Esophagus muscularis mucosa (tissue), 4 donors: ENCODE measurements at regions not wholly inside any gene's neighbourhood (a gene's known extent, or its start where the extent isn't known, plus 50 kb on each side); places are given as distances from the start of the nearest gene placed in this dataset.

Source experiments
- DNase-seq: peaks from one replicate; pipeline ENCODE4 v3.0.0-alpha.2; 2017; ENCODE audit errors: extremely low spot score
- H3K27ac ChIP-seq, 4 donors: fragments of 200-600 bp; sonication (generic); replicated peaks in 1 of 4; 1 replicate in 3 of 4; 2 replicates in 1 of 4; pipeline ENCODE4 v1.5.1; 2016 to 2019; ENCODE audit warnings: mild to moderate bottlenecking in 1 of 4
- H3K27me3 ChIP-seq, 4 donors: fragments of 200-600 bp; sonication (generic); one replicate each; pipeline versions ENCODE4 v1.5.1 to v1.6.0; 2016 to 2019
- H3K36me3 ChIP-seq, 4 donors: fragments of 200-600 bp; sonication (generic); one replicate each; pipeline ENCODE4 v1.5.1; 2016 to 2019
- H3K4me1 ChIP-seq, 4 donors: fragments of 200-600 bp; sonication (generic); one replicate each; pipeline ENCODE4 v1.5.1; 2016 to 2019
- H3K4me3 ChIP-seq, 4 donors: fragments of 200-600 bp; sonication (generic); 1 replicate in 2 of 4; 2 replicates in 2 of 4; pipeline ENCODE4 v1.5.1; 2016 to 2019; ENCODE audit warnings: mild to moderate bottlenecking in 4 of 4, moderate library complexity in 1 of 4
- H3K9me3 ChIP-seq, 4 donors: fragments of 200-600 bp; sonication (generic); 1 replicate in 3 of 4; 2 replicates in 1 of 4; pipeline ENCODE4 v1.5.1; 2016 to 2019
- CTCF ChIP-seq, 3 experiments: fragments of 200-600 bp in 2 of 3; fragments of 450-650 bp in 1 of 3; sonication (generic) in 2 of 3; IDR thresholded peaks; one replicate each; pipeline ENCODE4 v1.5.1; 2017 to 2019; ENCODE audit warnings: antibody characterized with exemption in 3 of 3, mild to moderate bottlenecking in 2 of 3, moderate library complexity in 1 of 3
- EP300 ChIP-seq: sonication (generic); formaldehyde crosslinking; IDR thresholded peaks from one replicate; pipeline ENCODE4 v1.6.1; 2017; ENCODE audit warnings: antibody characterized with exemption
- POLR2A ChIP-seq: fragments of 450-650 bp; IDR thresholded peaks from one replicate; pipeline ENCODE4 v1.6.1; 2017; ENCODE audit warnings: antibody characterized with exemption, moderate library complexity, mild to moderate bottlenecking, low read depth
- POLR2AphosphoS5 ChIP-seq, 2 donors: sonication (generic); formaldehyde crosslinking; IDR thresholded peaks; one replicate each; pipeline ENCODE4 v1.6.1; 2017; ENCODE audit warnings: antibody characterized with exemption in 2 of 2
- WGBS: methylation state at CpG from one replicate; pipeline ENCODE4 v1.1.5; 2018; 5-methylcytosine and 5-hydroxymethylcytosine counted together
- intact Hi-C: fragments of 100-400 bp; cut with DNase I; formaldehyde crosslinking; loops from one replicate; pipeline ENCODE4 v1.15.1; 2023

DNA sequence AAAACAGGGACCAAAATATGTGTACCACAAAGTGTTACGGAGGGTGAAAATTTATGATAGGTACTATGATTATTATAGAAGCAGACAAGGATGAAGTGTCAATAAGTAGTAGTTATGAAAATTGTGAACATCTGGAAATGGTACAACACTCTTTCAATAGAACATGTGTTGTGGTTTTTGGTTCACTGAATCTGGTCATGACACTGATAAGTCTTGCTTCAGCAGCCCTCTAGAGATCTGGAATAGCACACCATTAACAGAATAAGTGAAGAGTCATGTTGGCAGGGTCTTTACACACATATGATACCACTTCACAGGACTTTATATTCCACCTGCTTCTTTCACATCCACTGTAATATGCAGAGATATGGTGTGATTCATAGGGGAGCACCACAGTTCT, 985.2 kb upstream of the SEMA6D start:
- Histone ChIP-seq H3K27me3 (no peaks in the 10 kb centered on the region), H3K4me1 (no peaks in the 10 kb centered on the region), H3K9me3 (peaks cover 0 to 22% (median 16%) of the 10 kb centered on the region in 4 donors), H3K27ac (no peak overlapping the region), H3K36me3 (no peaks in the 10 kb centered on the region), H3K4me3 (no peak overlapping the region)
- no peak for TF ChIP-seq POLR2A
- no peak for TF ChIP-seq EP300
- no peak for TF ChIP-seq POLR2AphosphoS5 (IDR thresholded peaks at IDR 0.05)
- no peak for TF ChIP-seq CTCF (IDR thresholded peaks at IDR 0.05)
- no peak for DNase-seq
- intact Hi-C loops = no loop called here
- 94% methylated on average over 1 of the region's 1 CpG for whole genome bisulfite sequencing

DNA sequence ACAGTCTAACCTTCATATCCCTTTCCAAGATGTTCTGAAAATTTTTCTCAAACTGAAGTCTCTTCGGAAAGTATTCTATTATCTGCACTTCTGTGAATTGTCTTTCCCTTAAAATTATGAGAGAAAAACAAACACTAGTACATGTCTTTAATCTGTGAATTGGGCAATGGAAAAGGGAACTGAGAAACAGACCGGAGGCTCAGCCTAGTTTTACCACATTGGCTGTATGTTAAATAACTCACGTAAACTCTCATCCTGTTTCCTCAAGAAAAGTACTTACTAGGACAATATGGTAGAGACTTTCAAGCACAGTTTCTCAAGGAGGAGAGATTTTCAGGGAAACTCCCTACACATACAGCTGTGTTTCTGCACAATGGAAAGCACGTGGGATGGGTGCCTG, 982.2 kb upstream of the SEMA6D start:
- no peaks in the 10 kb centered on the region for H3K27me3 ChIP-seq
- no peaks in the 10 kb centered on the region for H3K36me3 ChIP-seq
- no peaks in the 10 kb centered on the region for H3K4me1 ChIP-seq
- TF ChIP-seq CTCF (IDR thresholded peaks at IDR 0.05) (no peak), POLR2AphosphoS5 (IDR thresholded peaks at IDR 0.05) (no peak), EP300 (no peak), POLR2A (no peak)
- no peaks in the 10 kb centered on the region for H3K9me3 ChIP-seq
- intact Hi-C loops = no loop called here
- no peak overlapping the region for H3K4me3 ChIP-seq
- H3K27ac ChIP-seq = no peak overlapping the region
- WGBS = 82% methylated on average over 4 of the region's 4 CpGs
- DNase-seq = no peak

- Histone ChIP-seq H3K4me3 (no peak overlapping the region), H3K36me3 (no peaks in the 10 kb centered on the region), H3K27ac (no peak overlapping the region), H3K4me1 (no peaks in the 10 kb centered on the region), H3K9me3 (no peaks in the 10 kb centered on the region), H3K27me3 (no peaks in the 10 kb centered on the region)
- no peak for DNase-seq
- no peak for TF ChIP-seq EP300
- TF ChIP-seq CTCF (IDR thresholded peaks at IDR 0.05) = no peak
- no peak for TF ChIP-seq POLR2A
- no peak for TF ChIP-seq POLR2AphosphoS5 (IDR thresholded peaks at IDR 0.05)
- intact Hi-C loops = no loop called here
- WGBS = 71% methylated on average over 3 of the region's 3 CpGs
Observed at GRCh38 chr15:46751303-46751702, 966.0 kb upstream of the SEMA6D start.

DNA sequence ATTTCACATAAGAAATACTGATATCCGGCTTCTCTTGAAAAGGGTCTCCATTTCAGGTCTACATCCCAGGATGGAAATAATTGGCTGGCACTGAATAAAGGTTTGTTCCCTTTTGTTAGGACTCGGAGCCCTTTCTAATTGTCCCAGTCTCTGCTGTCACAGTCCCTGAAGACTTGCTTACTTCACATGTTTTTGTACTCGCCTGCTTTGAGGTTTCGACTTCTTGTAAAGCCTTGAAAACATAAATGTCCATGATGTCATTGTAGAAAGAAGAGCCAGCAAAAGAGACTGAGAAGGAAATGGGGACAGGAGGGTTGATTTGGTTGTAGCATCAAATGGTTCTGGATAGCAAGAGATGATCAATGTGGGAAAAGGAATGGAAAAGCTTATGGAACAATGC, 963.4 kb upstream of the SEMA6D start:
- no peak for TF ChIP-seq POLR2AphosphoS5 (IDR thresholded peaks at IDR 0.05)
- no peak for TF ChIP-seq POLR2A
- no peak for TF ChIP-seq CTCF (IDR thresholded peaks at IDR 0.05)
- no peak for TF ChIP-seq EP300
- Histone ChIP-seq H3K9me3 (no peaks in the 10 kb centered on the region), H3K36me3 (no peaks in the 10 kb centered on the region), H3K27me3 (no peaks in the 10 kb centered on the region), H3K4me1 (no peaks in the 10 kb centered on the region), H3K4me3 (no peak overlapping the region), H3K27ac (no peak overlapping the region)
- WGBS = 91% methylated on average over 4 of the region's 4 CpGs
- intact Hi-C loops = no loop called here
- DNase-seq = no peak

DNA sequence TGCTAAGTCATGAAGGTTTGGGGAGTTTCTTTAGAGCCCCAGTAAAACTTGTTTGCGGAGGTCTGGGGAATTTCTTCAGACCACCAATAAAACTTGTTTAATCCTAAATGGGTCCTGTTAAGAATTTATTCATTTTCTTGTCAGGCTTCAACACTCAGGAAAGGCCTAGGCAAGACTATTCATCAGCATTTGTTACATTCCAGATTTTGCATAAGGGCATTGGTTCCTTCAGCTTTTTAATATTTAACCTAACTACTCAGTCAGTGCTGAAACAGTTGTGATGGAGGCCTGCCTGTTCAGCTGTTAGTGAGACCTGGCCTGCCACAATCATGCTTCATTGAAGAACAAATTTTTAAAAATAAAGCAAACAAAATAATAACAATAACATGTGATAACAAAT, 954.2 kb upstream of the SEMA6D start:
- no peaks in the 10 kb centered on the region for H3K27me3 ChIP-seq
- WGBS = 100% methylated on average over 1 of the region's 1 CpG
- TF ChIP-seq POLR2A (no peak), POLR2AphosphoS5 (IDR thresholded peaks at IDR 0.05) (no peak), EP300 (no peak), CTCF (IDR thresholded peaks at IDR 0.05) (no peak)
- no peaks in the 10 kb centered on the region for H3K36me3 ChIP-seq
- no peak overlapping the region for H3K27ac ChIP-seq
- intact Hi-C loops = no loop called here
- no peaks in the 10 kb centered on the region for H3K4me1 ChIP-seq
- no peak overlapping the region for H3K4me3 ChIP-seq
- H3K9me3 ChIP-seq = peaks cover 0 to 4% (median under 1%) of the 10 kb centered on the region in 4 donors
- no peak for DNase-seq
